Bronchial epithelial cell (primary cell): ENCODE measurements at regions not wholly inside any gene's neighbourhood (a gene's known extent, or its start where the extent isn't known, plus 50 kb on each side); places are given as distances from the start of the nearest gene placed in this dataset.

ENCODE experiments used
- DNase-seq: peaks from one replicate; pipeline ENCODE4 v3.0.0-alpha.2; 2010; ENCODE audit warnings: low read depth
- FAIRE-seq: peaks from 2 replicates; lab custom pipeline; 2011; peaks lifted over from hg19 to GRCh38; lab: Jason Lieb, UNC
- H3K27me3 ChIP-seq: 2 replicates; pipeline ENCODE4 v1.5.1; 2011; ENCODE audit warnings: low read length; ENCODE audit not compliant: control insufficient read depth, insufficient read depth
- H3K36me3 ChIP-seq: 2 replicates; pipeline ENCODE4 v1.5.1; 2011; ENCODE audit warnings: low read length; ENCODE audit not compliant: control insufficient read depth, insufficient read depth
- H3K4me3 ChIP-seq: 2 replicates; pipeline ENCODE4 v1.5.1; 2011; ENCODE audit warnings: mild to moderate bottlenecking, low read depth, low read length, control low read depth
- TF ChIP-seq, protein P1 (sequence below): IDR thresholded peaks from 2 replicates; pipeline ENCODE4 v1.5.1; 2011; ENCODE audit warnings: mild to moderate bottlenecking, moderate library complexity, low read length, control low read depth, inconsistent platforms; ENCODE audit not compliant: insufficient read depth, severe bottlenecking

DNA sequence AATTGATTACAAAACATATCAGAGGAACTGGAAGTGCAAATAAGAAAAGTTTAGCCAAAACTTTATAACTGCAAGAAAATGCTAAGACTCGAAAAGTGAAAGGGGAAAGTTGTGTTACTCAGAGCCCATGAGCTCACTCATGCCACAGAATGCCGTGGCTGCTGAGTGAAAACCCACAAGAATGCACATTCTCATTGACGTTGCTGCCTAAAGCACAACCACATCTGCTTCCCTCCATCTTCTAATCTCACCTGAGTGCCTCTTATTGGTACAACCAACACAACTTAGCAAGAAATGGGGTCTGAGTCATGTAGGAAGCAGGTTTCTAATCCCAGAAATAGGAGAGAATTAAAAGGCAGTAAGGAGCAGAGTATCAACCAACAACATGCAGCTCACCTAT lies 259.7 kb downstream of the LNPK start:
- Histone ChIP-seq H3K4me3 (no peak overlapping the region), H3K27me3 (no peaks in the 10 kb centered on the region), H3K36me3 (no peaks in the 10 kb centered on the region)
- FAIRE-seq (no peak), DNase-seq (peak; percentile 36)
- TF ChIP-seq, protein P1, sequence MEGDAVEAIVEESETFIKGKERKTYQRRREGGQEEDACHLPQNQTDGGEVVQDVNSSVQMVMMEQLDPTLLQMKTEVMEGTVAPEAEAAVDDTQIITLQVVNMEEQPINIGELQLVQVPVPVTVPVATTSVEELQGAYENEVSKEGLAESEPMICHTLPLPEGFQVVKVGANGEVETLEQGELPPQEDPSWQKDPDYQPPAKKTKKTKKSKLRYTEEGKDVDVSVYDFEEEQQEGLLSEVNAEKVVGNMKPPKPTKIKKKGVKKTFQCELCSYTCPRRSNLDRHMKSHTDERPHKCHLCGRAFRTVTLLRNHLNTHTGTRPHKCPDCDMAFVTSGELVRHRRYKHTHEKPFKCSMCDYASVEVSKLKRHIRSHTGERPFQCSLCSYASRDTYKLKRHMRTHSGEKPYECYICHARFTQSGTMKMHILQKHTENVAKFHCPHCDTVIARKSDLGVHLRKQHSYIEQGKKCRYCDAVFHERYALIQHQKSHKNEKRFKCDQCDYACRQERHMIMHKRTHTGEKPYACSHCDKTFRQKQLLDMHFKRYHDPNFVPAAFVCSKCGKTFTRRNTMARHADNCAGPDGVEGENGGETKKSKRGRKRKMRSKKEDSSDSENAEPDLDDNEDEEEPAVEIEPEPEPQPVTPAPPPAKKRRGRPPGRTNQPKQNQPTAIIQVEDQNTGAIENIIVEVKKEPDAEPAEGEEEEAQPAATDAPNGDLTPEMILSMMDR, result no peak

DNA sequence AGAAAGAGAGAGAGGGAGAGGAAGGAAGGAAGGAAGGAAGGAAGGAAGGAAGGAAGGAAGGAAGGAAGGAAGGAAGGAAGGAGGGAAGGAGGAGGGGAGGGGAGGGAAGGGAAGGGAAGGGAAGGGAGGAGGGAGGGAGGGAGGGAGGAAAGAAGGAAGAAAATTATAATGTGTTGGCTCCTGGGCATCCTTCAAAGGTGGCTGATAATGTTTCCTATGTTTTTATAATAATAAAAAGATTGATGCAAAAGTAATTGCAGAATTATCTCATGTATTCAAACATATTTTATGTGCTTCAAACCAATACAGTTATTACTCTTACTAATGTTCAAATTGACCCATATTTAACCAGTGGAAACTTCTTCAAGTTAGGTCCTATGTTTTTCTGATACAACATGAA lies 260.9 kb downstream of the LNPK start:
- Histone ChIP-seq H3K4me3 (no peak overlapping the region), H3K27me3 (no peaks in the 10 kb centered on the region), H3K36me3 (no peaks in the 10 kb centered on the region)
- FAIRE-seq, result no peak
- DNase-seq, result no peak
- TF ChIP-seq, protein P1, result no peak

DNA sequence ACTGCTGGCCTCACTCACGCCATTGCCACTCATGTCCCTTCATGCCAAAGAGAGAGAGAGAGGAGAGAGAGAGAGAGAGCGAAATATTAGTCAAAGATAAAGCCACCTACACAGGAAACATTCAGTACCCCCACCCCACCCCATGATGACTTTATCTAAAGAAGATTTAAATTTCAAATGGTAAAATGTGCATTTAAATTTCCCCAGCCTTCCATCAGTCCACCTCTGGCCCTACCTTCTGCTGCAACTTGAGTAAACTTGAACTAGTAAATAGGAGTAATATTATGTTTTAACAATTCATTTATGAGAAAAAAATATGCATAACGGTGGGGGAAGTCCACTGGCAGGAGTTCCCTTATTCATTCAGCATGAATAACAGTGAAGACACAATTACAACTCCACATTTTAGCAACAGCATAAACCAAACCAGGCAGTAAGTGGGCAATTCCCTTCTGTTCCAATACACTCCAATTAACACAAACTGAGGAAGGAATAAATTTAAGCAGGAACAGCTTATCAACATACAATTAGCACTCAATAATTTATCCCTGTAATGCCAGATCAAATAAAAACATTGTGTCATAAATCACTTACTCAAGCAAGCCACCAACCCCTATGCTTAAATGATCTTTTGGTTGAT lies 264.2 kb downstream of the LNPK start:
- no peaks in the 10 kb centered on the region for H3K36me3 ChIP-seq
- no peaks in the 10 kb centered on the region for H3K27me3 ChIP-seq
- TF ChIP-seq, protein P1, result no peak
- FAIRE-seq (no peak), DNase-seq (no peak)
- no peak overlapping the region for H3K4me3 ChIP-seq

DNA sequence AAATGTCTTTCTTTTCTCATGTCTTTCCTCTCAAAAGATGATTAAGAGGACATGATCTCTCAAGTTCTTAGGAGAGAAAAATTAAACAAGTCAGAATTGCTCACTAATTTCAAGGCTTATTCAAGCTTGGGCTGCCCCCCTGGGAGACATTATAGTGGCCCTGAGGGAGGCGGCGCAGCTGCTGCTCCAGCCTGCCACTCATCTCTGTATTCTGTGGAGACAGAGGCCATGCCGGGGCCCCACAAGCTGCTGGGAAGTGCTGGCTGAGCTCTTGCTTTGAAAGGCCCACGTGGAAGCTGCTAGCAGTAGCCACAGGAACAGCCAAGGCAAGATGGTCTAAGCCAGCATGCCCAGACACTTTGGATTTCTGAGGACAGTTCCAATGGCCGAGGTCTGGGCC lies 267.4 kb downstream of the LNPK start:
- TF ChIP-seq, protein P1, result no peak
- Histone ChIP-seq H3K36me3 (no peaks in the 10 kb centered on the region), H3K27me3 (no peaks in the 10 kb centered on the region), H3K4me3 (no peak overlapping the region)
- DNase-seq, result no peak
- no peak for FAIRE-seq

DNA sequence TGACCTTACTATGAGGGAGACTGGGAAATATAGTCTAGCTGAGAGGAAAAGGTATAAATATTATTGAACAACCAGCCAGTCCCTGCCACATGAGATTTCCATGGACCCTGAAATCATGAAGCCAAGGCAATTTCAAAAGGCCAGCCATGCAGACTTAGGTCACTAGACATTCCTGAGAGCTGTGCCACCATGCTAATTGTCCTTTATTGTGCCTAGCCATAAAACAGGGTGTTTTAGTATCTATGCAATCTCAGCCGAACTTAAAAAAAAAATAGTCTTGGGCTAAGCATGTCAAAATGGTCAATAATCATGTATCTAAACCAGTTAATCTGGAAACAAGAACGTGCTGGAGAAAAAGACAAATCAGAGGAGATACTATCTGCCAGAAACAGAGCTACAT lies 269.5 kb downstream of the LNPK start:
- TF ChIP-seq, protein P1, result no peak
- no peaks in the 10 kb centered on the region for H3K36me3 ChIP-seq
- DNase-seq (no peak), FAIRE-seq (no peak)
- no peaks in the 10 kb centered on the region for H3K27me3 ChIP-seq
- no peak overlapping the region for H3K4me3 ChIP-seq

DNA sequence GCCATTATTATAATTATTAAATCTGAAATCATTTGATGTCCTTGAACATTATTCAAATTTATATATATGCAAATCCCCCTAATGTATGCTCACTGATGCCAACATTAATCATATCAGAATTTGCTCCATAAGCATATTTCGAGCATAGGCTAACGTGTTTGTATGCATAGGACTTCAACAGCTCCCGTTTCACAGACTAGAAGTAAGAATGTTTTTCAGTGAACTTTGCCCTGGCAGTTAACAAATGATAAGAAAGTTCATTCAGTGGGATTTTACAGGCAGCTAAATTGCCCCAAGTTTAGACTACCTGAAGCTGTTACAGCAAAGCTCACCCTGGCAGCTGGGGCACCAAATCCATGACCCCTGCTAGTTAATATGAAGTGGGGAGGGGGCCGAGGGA lies 272.0 kb downstream of the LNPK start:
- Histone ChIP-seq H3K27me3 (no peaks in the 10 kb centered on the region), H3K36me3 (no peaks in the 10 kb centered on the region), H3K4me3 (no peak overlapping the region)
- no peak for DNase-seq
- TF ChIP-seq, protein P1, result no peak
- no peak for FAIRE-seq
